Amygdala (tissue), 56 donors: ENCODE measurements at regions not wholly inside any gene's neighbourhood (a gene's known extent, or its start where the extent isn't known, plus 50 kb on each side); places are given as distances from the start of the nearest gene placed in this dataset.
A peak's percentile ranks its signal among the peaks of the same experiment; 100 is the strongest.

Experiments used
- DNase-seq, 56 donors: peaks; one replicate each; lab custom pipeline; 2025; lab: John Stamatoyannopoulos, UW

DNA sequence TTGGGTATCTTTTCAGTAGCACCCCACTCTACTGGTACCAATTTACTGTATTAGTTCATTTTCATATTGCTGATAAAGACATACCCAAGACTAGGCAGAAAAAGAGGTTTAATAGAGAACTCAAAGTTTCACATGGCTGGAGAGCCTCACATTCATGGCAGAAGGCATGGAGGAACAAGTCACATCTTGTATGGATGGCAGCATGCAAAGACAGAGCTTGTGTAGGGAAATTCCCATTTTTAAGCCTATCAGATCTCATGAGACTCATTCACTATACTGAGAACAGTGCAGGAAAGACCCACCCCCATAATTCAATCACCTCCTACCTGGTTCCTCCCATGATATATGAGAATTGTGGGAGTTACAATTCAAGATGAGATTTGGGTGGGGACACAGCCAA is 878.6 kb upstream of the ADGRL4 start:
- no peak for DNase-seq

DNA sequence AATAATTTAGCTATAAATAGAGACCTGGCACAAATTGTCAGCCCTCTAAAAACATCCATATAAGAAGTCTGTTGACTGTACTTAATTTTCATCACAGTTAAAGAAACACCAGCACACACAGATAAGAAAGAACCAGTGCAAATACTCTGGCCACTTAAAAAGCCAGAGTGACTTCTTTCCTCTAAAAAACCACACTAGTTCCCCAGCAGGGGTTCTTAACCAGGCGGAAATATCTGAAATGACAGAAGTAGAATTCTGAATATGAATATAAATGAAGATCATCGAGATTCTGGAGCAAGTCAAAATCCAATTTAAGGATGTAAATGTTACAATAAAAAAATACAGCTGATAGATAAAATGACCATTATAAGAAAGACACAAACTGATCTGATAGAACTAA is 870.6 kb upstream of the ADGRL4 start:
- DNase-seq, result no peak

DNA sequence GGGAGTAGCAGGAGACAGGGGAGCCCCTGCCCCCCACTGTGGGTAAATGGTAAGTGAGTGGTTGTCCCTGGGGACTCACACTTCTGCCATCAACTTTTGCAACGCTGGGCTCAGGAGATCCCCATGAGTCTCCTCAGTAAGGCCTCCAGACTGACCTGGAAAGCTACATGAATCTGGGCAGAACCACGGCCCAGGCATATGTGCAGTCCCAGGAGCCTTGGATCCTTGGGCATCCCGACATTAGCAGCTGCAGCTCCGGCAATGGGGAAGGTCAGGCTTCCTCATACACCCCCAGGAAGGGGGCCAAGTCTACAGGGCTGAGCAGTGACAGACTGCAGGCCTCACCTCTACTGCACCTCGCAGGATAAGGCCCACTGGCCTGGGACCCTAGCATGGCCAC is 868.7 kb upstream of the ADGRL4 start:
- DNase-seq, result no peak

DNA sequence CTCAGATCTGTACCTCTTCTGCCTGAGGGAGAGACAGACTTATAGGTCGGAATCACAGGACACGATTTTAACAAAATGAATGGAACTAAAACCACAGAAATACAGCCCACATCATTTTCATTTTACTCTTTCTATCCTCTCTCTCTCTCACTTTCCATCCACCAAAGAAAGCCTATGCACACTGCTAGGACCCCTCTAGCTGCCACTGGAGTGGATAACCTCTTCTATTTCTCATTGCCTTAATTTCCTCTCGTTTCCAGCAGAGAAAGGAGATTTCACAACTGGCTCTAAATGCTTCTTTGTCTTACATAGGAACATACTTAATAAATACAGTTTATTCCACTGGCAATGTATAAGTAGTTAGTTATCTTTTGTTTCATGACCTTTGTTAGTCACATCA is 867.8 kb upstream of the ADGRL4 start:
- no peak for DNase-seq

DNA sequence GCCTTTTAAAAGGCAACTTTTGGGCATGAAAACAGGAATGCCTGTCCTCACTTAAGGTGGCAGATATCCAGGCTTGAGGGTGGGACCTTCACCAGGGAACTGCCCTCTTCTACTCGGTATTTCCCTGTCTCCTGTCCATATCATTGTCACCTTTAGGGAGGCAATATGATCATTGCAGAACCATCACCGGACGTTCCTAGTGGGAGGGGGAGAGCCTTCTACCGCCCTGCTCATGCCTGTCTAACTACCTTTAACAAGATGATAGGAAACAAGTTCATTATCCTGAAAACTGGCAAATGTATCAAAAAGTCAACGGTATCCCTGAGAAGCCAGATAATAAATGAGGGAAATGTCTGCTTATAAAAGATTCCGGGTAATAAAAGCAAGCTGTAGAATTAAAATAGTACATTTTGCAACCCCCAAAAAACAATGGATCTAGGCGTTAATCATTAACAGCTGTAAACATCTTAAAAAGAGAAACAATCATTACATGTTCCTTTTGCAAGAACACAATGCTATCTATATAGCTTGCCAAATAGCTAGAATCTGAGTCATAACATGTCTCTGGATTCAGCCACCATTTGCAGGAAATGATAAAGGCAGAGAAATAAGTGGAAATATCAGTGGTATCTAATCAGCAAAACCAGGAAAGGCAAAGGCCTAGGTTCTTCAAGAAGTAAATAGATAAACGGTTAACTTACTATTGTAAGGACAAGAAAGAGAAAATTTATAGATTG is 852.9 kb upstream of the ADGRL4 start:
- no peak for DNase-seq

DNA sequence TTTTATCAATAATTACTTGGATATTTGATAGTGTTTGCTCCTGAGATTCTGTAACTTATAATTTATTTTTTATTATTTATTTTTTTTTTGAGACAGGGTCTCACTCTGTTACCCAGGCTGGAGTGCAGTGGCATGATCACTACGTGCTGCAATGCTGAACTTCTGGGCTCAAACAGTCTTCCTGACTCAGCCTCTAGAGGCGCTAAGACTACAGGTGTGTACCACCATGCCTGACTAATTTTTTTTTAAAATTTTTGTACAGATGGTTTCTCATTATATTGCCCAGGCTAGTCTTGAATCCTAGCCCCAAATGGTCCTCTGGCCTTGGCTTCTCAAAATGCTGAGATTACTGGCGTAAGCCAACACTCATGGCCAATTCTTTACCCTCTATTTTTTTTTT is 845.5 kb upstream of the ADGRL4 start:
- no peak for DNase-seq

DNA sequence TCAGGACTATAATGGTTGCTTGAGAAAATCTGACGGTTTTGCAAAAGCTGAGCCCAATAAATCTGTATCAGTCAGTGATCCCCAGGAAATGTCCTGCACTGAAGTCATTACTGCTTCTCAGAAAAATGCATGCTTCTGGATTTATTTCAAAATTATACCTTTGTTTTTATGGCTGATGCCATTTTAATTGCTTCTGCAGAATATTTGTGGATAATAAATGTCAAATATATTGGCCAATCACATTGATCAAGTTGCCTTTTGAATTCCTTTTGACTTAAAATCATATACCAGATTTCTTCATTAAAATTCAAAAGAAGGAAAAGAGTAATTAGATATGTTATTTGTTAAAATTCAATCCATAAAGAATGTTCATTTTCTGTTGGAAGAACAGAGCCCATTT is 842.9 kb upstream of the ADGRL4 start:
- DNase-seq, result no peak

DNA sequence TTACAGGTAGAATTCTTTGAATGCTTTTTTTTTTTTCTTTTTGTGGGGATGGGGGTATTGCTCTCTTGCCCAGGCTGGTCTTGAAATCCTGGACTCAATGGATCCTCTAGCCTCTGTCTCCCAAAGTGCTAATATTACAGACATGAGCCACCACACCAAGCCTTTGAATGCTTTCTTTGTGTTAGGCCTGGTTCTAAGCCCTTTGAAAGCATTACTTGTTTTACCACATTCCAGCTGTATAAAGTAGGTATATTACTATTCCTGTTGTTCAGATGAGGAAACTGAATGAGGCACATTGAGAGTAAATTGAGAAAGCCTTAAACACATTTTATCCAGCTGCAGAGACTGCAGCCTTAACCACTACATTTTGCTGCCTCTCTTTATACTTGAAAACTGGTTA is 841.8 kb upstream of the ADGRL4 start:
- no peak for DNase-seq

DNA sequence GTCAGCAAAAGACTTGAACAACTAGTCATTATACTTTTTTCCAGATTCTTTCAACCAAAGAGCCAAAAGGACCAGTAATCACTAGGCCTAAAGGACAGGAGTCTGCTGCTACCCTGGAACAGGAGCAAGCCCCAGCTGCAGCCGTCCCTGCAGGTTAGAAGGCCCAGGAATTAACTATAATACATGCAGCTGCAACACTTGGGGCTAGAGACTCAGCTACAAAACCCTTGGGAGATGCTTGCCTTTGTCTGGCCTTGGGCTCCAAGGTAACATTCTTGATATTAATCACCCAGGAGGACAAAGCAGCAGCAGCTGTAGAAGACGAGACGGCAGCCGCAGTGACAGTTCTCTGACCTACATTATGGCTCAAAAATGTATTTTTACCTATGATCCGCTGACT is 841.2 kb upstream of the ADGRL4 start:
- DNase-seq, result no peak

DNA sequence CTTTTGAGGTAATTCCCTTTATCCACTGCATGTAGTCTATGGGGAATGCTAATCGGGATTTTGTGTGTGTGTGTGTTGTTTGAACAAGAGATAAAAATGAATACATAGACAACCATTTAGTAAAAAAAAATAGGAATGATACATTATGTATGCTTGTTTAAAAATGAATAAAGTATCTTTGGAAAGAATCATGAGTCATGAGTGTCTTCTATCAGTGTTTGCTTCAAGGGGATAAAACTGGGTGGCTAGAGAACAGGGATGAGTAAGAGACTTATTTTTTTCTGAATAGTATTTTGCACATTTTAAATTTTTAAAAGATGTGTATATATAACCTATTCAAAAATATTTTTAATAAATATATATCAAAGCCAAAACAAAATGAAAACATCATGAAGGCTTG is 839.4 kb upstream of the ADGRL4 start:
- no peak for DNase-seq

DNA sequence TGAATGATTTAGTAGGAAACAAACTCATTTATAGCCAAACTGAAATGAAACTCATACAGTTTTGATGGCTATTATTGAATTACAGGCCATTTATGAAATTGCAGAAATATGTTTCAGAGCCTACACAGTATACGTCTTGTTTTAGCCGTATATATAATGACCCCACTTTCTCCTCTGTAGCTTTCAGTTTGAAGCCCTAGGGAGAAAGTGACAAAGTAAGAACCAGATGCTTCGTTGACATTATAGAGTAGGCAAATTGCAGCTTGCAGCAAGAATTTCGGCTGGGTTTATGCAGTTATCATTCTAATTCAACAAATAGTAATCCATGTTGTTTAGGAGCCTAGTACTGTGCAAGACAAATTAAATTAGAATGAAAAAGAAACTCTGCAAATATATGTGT is 836.3 kb upstream of the ADGRL4 start:
- DNase-seq, result no peak

DNA sequence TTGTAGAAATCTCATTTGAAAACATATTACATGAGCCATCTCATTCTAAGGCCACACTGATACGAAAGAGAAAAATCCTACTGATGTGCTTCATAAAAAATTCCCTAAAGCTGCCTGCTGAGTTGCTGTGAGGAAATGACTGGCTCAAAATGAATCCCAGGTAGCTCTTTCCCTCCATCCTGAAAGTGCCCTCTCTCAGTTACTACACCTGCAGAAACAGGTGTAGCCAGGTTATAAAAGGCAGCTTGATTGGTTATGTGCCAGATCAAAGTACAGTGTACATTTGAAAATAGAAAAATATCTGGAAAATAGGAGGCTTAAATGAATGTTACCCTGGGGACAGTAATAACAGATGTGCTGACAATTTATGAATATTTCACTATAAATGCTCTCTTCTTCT is 833.4 kb upstream of the ADGRL4 start:
- DNase-seq, result no peak

DNA sequence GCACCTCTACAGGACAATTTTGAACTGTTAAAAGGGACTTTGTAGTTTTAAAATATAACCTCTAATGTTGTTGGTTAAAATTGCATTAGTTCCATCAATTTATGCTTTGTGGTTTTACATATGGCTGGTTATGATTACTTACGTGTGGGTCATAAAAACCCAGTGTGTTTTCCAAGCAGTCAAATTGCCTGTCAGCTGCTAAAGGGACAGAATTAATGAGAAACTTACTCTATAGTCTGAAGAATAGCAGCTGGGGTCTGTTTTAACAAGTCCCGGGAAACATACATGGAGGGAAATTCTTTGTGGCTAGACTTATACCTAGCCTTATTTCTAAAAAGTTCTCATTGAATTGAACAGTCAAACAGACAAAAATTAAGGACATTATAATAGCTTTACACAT is 820.9 kb upstream of the ADGRL4 start:
- DNase-seq, result no peak

DNA sequence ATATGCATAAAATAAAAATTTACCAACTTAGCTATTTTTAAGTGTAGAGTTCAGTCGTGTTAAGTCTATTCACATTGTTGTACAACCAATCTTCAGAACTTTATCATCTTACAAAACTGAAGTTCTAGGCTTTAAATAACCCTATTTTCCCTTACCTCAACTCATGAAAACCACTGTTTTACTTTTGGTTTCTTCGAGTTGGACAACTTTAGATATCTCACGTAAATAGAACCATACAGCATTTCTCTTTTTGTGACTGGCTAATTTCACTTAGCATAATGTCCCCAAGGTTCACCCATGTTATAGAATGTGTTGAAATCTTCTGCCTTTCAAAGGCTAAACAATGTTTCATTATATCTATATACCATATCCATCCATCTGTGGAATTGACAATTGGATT is 819.0 kb upstream of the ADGRL4 start:
- DNase-seq, result no peak

DNA sequence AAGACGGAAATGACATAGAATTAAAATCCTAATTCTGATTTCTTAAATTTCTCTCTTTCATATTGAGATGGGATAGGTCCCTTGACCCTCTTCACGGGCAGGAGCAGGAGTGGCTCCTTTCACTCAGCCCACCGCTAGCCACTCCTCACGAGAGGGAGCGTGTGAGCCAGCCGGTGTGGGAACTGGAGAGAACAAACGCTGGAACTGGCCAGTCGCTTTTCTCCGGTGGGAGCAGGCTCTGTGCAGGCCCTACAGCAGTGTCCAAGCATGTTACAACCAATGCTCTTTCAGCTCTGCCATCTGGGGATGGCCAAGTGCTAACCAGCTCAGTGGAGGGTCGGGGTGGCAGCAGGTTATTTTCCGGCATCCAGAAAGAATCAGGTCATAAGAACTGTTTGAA is 815.5 kb upstream of the ADGRL4 start:
- DNase-seq, result no peak

DNA sequence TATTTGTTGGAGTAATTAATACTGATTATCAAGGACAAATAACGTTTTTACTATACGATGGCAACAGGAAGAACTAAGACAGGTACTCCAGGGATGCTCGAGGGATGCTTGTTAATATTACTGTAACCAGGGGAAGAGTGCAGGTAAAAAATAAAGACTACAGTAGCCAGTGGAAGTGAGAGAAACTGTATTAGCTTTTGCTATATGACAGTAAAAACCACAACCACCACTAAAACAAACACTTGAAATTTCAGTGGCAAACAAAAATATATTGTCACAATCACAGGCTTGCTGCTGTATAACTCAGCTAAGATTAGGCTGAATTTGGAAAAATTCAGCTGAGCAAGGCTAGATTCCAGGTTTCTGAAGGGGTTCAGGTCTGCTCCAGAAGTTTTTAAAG is 812.6 kb upstream of the ADGRL4 start:
- DNase-seq, result no peak

DNA sequence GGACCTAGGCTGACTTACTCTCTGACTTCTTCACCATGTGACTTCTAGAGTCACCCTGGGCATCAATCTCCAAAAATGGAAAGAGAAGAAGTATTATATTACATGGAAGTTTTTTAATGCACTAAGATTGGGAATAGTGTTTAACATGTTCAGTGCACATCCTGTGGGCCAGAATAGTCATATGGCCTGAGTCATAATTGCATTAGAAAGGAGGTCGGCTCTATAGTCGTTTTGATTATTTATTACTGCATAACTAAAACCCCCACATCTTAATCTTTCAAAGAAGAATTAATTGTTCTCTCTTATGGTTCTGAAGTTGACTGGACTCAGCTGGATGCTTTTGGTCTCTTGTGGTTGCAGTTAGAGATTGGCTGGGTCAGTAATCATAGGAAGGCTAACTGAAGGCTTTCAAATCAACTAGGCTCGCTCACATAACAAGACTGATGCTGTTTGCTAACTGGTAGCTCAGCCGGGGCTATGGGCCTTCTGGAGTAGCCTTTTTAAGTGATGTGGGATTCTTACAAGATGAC is 810.6 kb upstream of the ADGRL4 start:
- no peak for DNase-seq

DNA sequence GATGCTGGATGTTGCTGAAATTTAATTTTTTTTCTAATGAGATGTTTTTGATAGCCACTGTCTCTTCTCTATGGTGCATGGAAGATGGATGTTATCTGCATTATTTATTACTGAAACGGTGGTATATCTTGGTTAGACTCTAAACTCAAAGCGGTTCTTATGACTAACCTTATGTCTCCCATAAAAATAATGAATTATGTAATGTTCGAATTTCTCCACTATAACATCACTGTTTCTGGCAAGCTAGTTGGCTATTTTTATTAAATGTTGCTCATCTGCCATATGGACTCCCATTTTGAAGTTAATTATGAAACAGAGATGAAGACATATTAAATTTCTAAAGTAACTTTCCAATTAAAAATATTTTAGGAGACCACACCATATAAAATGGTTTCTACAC is 808.6 kb upstream of the ADGRL4 start:
- DNase-seq, result no peak

DNA sequence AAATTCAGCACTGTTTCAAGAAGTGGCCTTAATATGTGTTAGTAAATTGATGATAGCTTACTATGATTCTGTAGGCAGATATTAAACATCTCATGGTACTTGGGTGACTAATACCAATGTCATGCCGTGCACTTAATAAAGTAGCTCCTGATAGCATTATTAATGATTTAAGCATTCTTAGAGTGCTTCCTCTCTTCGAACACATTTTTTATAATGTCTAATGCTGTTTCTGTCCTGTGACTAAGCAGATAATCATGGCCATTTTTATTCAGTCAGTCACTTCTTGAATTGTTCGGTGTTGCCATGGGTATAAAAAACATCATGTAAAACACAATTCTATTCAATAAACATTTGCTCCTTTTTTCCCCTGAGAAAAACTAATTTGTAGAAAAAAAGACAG is 804.6 kb upstream of the ADGRL4 start:
- no peak for DNase-seq

DNA sequence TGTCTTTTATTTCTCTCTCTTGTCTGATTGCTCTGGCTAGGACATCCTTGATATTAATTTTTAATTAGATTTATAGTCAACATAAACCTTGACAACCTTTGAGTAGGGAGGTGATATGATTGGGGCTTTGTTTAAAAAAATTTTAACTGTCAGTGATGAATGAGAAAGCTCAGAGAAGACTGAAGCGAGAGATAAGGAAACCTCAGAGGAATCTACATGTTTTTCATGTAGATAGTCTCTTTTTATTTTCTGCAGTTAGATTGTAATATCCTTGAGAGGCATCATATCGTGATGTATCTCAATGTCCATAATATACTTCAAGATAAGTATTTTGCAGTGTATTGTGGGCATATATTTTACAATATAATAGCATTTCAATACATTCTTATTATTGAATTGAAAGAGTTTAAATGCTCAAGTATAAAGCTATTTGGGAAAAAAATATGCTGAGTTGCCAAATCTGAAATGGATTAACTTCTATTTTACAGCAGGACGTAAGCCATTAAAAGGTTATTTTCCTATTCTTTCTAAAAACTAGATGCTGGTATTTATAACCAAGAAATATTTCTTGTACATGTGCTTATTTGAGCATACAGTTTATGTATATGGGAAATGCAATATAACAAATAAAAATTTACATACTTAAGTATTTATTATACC is 802.4 kb upstream of the ADGRL4 start:
- DNase-seq, result no peak

DNA sequence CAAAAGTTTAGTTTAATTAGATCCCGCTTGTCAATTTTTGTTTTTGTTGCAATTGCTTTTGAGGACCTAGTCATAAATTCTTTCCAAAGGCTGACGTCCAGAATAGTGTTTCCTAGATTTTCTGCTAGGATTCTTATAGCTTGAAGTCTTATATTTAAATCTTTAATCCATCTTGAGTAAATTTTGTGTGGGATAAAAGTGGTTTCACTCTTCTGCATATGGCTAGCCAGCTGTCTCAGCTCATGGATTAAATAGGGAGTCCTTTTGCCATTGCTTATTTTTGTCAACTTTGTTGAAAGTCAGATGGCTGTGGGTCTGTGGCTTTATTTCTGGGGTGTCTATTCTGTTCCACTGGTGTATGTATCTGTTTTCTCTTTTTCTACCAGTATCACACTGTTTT is 801.3 kb upstream of the ADGRL4 start:
- DNase-seq, result peak in 1 of 56 donors; percentile 1

DNA sequence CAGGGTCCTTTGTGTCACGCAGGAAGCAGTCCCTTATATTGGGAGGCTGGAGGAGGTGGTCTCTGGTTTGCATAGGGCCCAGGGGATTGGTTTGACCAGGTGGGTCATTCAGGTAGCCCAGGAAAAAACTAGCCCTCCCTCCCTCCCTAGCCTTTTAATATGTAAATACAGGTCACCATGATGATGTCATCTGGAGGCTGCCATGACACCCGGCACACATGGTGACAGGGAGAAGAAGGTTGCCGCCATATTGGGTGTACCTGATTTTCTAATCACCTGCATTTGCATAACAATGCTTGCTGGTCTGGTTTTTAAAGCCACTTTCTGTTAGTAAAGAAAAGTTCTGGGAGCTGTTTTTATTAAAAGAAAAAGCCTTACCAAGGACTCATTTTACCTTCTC is 791.0 kb upstream of the ADGRL4 start:
- no peak for DNase-seq
